ENCODE measurements at regions not wholly inside any gene's neighbourhood (a gene's known extent, or its start where the extent isn't known, plus 50 kb on each side); places are given as distances from the start of the nearest gene placed in this dataset.

DNA sequence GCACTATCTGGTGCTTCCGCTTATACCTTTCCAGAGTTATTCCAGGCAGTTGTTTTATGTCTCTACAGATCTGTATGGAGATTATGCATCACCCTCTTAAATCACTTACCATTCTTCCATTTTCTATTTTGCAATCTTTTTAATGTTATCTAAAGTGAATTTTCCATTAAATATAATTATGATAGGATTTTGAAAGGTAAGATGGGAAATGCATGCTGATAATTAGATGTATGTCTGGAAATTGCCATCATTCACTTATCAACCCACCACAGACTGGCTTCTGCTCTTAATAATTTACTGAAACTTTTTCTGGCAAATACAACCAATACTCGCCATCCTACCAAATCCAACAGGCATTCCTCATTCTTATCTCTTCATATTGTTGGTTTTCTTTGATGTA lies 227.4 kb upstream of the MC4R start:
- DNase-seq (ENCODE audit: low read depth, low spot score) = no peak
- CTCF ChIA-PET = no interaction called here
- no peaks in the 10 kb centered on the region for H3K27me3 ChIP-seq (ENCODE audit: control insufficient read depth, insufficient read depth, low read length)
- H3K4me3 ChIP-seq (ENCODE audit: low read depth, low read length) = no peak overlapping the region
- no peak overlapping the region for H3K27ac ChIP-seq (ENCODE audit: low read depth, low read length)
- POLR2A ChIA-PET = no interaction called here
- TF ChIP-seq, protein P1, sequence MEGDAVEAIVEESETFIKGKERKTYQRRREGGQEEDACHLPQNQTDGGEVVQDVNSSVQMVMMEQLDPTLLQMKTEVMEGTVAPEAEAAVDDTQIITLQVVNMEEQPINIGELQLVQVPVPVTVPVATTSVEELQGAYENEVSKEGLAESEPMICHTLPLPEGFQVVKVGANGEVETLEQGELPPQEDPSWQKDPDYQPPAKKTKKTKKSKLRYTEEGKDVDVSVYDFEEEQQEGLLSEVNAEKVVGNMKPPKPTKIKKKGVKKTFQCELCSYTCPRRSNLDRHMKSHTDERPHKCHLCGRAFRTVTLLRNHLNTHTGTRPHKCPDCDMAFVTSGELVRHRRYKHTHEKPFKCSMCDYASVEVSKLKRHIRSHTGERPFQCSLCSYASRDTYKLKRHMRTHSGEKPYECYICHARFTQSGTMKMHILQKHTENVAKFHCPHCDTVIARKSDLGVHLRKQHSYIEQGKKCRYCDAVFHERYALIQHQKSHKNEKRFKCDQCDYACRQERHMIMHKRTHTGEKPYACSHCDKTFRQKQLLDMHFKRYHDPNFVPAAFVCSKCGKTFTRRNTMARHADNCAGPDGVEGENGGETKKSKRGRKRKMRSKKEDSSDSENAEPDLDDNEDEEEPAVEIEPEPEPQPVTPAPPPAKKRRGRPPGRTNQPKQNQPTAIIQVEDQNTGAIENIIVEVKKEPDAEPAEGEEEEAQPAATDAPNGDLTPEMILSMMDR (IDR thresholded peaks at IDR 0.05; ENCODE audit: low read depth, low read length) = no peak
- H3K9me3 ChIP-seq (ENCODE audit: control insufficient read depth, insufficient read depth, low read length) = no peaks in the 10 kb centered on the region

DNA sequence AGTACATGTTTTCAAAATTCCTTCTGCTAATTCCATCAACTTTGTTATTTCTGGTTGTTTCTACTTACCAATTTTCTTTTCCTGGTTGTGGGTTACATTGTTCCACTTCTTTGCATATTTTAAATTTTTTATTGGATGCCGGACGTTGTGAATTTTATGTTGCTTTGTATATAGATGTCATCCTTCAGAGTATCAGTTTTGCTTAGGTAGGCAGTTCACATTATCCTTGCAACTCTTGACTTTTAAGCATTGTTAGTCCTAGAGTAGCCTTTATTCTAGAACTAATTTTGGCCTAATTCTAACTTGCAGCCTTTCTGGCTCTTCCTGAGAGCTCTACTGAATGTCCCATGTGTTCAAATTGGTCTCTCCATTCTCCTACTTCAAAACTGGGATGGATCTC lies 228.7 kb upstream of the MC4R start:
- Histone ChIP-seq H3K27ac (ENCODE audit: low read depth, low read length) (no peak overlapping the region), H3K4me3 (ENCODE audit: low read depth, low read length) (no peak overlapping the region), H3K9me3 (ENCODE audit: control insufficient read depth, insufficient read depth, low read length) (no peaks in the 10 kb centered on the region), H3K27me3 (ENCODE audit: control insufficient read depth, insufficient read depth, low read length) (no peaks in the 10 kb centered on the region)
- ChIA-PET POLR2A (no interaction called here), CTCF (no interaction called here)
- DNase-seq (ENCODE audit: low read depth, low spot score) = no peak
- TF ChIP-seq, protein P1 (IDR thresholded peaks at IDR 0.05; ENCODE audit: low read depth, low read length) = no peak

DNA sequence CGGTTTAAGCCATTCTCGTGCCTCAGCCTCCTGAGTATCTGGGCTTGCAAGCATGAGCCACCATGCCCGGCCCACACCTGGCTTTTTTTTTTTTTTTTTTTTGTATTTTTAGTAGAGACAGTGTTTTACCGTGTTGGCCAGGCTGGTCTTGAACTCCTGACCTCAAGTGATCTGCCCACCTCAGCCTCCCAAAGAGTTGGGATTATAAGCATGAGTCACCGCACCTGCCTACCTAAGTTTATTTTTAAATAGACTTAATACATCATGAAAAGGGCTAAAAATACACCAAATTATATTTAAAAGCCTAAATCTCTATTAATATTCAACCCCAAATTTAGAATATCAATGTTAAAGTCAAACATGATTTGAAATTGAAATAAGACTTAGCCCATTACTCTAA lies 250.8 kb upstream of the MC4R start:
- H3K9me3 ChIP-seq (ENCODE audit: control insufficient read depth, insufficient read depth, low read length) = no peaks in the 10 kb centered on the region
- TF ChIP-seq, protein P1 (IDR thresholded peaks at IDR 0.05; ENCODE audit: low read depth, low read length) = no peak
- H3K27me3 ChIP-seq (ENCODE audit: control insufficient read depth, insufficient read depth, low read length) = no peaks in the 10 kb centered on the region
- no peak for DNase-seq (ENCODE audit: low read depth, low spot score)
- CTCF ChIA-PET = no interaction called here
- H3K4me3 ChIP-seq (ENCODE audit: low read depth, low read length) = no peak overlapping the region
- POLR2A ChIA-PET = no interaction called here
- H3K27ac ChIP-seq (ENCODE audit: low read depth, low read length) = no peak overlapping the region

GRCh38 chr18:60624207-60624606 lies 251.6 kb upstream of the MC4R start:
- H3K9me3 ChIP-seq (ENCODE audit: control insufficient read depth, insufficient read depth, low read length) = no peaks in the 10 kb centered on the region
- no peaks in the 10 kb centered on the region for H3K27me3 ChIP-seq (ENCODE audit: control insufficient read depth, insufficient read depth, low read length)
- TF ChIP-seq, protein P1 (IDR thresholded peaks at IDR 0.05; ENCODE audit: low read depth, low read length) = no peak
- CTCF ChIA-PET = no interaction called here
- POLR2A ChIA-PET = no interaction called here
- no peak for DNase-seq (ENCODE audit: low read depth, low spot score)
- no peak overlapping the region for H3K27ac ChIP-seq (ENCODE audit: low read depth, low read length)
- no peak overlapping the region for H3K4me3 ChIP-seq (ENCODE audit: low read depth, low read length)

- TF ChIP-seq, protein P1 (IDR thresholded peaks at IDR 0.05; ENCODE audit: low read depth, low read length) = no peak
- DNase-seq (ENCODE audit: low read depth, low spot score) = no peak
- Histone ChIP-seq H3K27me3 (ENCODE audit: control insufficient read depth, insufficient read depth, low read length) (no peaks in the 10 kb centered on the region), H3K27ac (ENCODE audit: low read depth, low read length) (no peak overlapping the region), H3K9me3 (ENCODE audit: control insufficient read depth, insufficient read depth, low read length) (no peaks in the 10 kb centered on the region), H3K4me3 (ENCODE audit: low read depth, low read length) (no peak overlapping the region)
- CTCF ChIA-PET = no interaction called here
- POLR2A ChIA-PET = no interaction called here
Observed at GRCh38 chr18:60639836-60640235, 267.3 kb upstream of the MC4R start.

Data from AG04450 (cell line).